HEK293T (cell line): ENCODE measurements at regions not wholly inside any gene's neighbourhood (a gene's known extent, or its start where the extent isn't known, plus 50 kb on each side); places are given as distances from the start of the nearest gene placed in this dataset.

Source experiments
- CTCF ChIA-PET: fragments of 350-600 bp; formaldehyde crosslinking; extraction: SDS; loops from one replicate; lab custom pipeline; 2021; ENCODE audit warnings: antibody characterized with exemption, inconsistent platforms; lab: Yijun Ruan, JAX
- POLR2A ChIA-PET: fragments of 350-600 bp; formaldehyde crosslinking; extraction: SDS; loops from one replicate; lab custom pipeline; 2020; ENCODE audit warnings: antibody characterized with exemption, inconsistent platforms; lab: Yijun Ruan, JAX
- DNase-seq: peaks from one replicate; pipeline ENCODE4 v3.0.0; 2012; ENCODE audit warnings: mixed read lengths; ENCODE audit errors: extremely low spot score
- ARNT ChIP-seq: fragments of 450-650 bp; IDR thresholded peaks from 2 replicates; pipeline ENCODE4 v1.6.1; 2017; ENCODE audit warnings: mild to moderate bottlenecking
- BHLHE40 ChIP-seq: fragments of 450-650 bp; IDR thresholded peaks from 2 replicates; pipeline ENCODE4 v1.6.1; 2016; ENCODE audit warnings: mild to moderate bottlenecking, moderate library complexity, borderline replicate concordance
- CTBP1 ChIP-seq: fragments of 450-650 bp; IDR thresholded peaks from 2 replicates; pipeline ENCODE4 v1.6.1; 2016; ENCODE audit warnings: borderline replicate concordance
- ELF4 ChIP-seq: fragments of 450-650 bp; IDR thresholded peaks from 2 replicates; pipeline ENCODE4 v1.6.1; 2017; ENCODE audit warnings: antibody characterized with exemption
- FOXA1 ChIP-seq: fragments of 450-650 bp; IDR thresholded peaks from 2 replicates; pipeline ENCODE4 v1.6.1; 2016; ENCODE audit warnings: mild to moderate bottlenecking
- FOXK2 ChIP-seq: fragments of 450-650 bp; IDR thresholded peaks from 2 replicates; pipeline ENCODE4 v1.6.1; 2016; ENCODE audit warnings: mild to moderate bottlenecking
- FOXM1 ChIP-seq: fragments of 450-650 bp; IDR thresholded peaks from 2 replicates; pipeline ENCODE4 v1.6.1; 2017; ENCODE audit warnings: mild to moderate bottlenecking, borderline replicate concordance
- HDGF ChIP-seq: fragments of 450-650 bp; IDR thresholded peaks from 2 replicates; pipeline ENCODE4 v1.6.1; 2017; ENCODE audit warnings: antibody characterized with exemption, borderline replicate concordance
- L3MBTL2 ChIP-seq: fragments of 450-650 bp; conservative IDR thresholded peaks from 2 replicates; pipeline ENCODE4 v1.6.1; 2016; ENCODE audit warnings: mild to moderate bottlenecking
- LEF1 ChIP-seq: fragments of 450-650 bp; IDR thresholded peaks from 2 replicates; pipeline ENCODE4 v1.6.1; 2017; ENCODE audit warnings: mild to moderate bottlenecking, borderline replicate concordance
- NFRKB ChIP-seq: fragments of 450-650 bp; IDR thresholded peaks from 2 replicates; pipeline ENCODE4 v1.6.1; 2016; ENCODE audit warnings: mild to moderate bottlenecking, moderate library complexity
- PKNOX1 ChIP-seq: fragments of 450-650 bp; IDR thresholded peaks from 2 replicates; pipeline ENCODE4 v1.6.1; 2016
- SP1 ChIP-seq: fragments of 450-650 bp; IDR thresholded peaks from 2 replicates; pipeline ENCODE4 v1.6.1; 2017
- SUZ12 ChIP-seq: fragments of 450-650 bp; IDR thresholded peaks from 2 replicates; pipeline ENCODE4 v1.6.1; 2016; ENCODE audit warnings: mild to moderate bottlenecking
- TARDBP ChIP-seq: fragments of 450-650 bp; IDR thresholded peaks from 2 replicates; pipeline ENCODE4 v1.6.1; 2016
- ZNF384 ChIP-seq: fragments of 450-650 bp; IDR thresholded peaks from 2 replicates; pipeline ENCODE4 v1.6.1; 2016

- ChIA-PET CTCF (no interaction called here), POLR2A (no interaction called here)
- no peak for DNase-seq
- no peak for TF ChIP-seq PKNOX1
- no peak for TF ChIP-seq FOXA1
- no peak for TF ChIP-seq BHLHE40
- TF ChIP-seq TARDBP: no peak
- TF ChIP-seq HDGF: no peak
These were observed 578.8 kb upstream of the AUTS2 start for GRCh38 chr7:69019437-69019836.

DNA sequence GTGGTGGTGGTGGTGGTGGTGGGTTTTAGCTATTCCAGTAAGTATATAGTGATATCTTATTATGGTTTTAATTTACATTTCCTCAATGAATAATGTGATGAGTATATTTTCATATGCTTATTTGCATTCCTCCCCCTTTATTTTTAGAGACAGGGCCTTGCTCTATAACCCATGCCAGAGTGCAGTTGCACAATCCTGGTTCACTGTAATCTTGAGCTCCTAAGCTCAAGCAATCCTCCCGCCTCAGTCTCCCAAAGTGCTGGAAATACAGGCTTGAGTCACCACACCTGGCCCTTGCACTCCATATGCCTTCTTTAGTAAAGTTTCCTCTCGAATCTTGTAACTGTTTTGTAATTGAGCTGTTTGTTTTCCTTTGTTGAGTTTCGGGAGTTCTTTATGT is 577.7 kb upstream of the AUTS2 start:
- no peak for DNase-seq
- POLR2A ChIA-PET: no interaction called here
- TF ChIP-seq ARNT: no peak
- TF ChIP-seq HDGF: no peak
- TF ChIP-seq TARDBP: no peak
- TF ChIP-seq CTBP1: no peak
- TF ChIP-seq PKNOX1: no peak
- TF ChIP-seq SUZ12: no peak
- no peak for TF ChIP-seq SP1
- CTCF ChIA-PET: no interaction called here

DNA sequence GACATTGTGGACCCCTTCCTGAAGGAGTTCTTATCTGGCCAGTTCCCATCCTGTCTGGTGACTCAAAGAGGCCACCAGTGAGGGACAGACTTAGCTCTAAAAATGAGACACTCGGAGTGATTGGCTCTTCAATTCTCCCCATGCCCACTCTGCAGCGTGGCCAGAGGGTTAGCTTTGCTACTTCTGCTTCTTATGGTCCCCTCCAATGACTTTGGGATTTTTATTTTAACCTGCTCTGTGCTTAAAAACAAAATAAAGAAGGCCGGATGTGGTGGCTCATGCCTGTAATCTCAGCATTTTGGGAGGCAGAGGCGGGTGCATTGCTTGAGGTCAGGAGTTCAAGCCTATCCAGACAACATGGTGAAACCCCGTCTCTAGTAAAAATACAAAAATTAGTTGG is 573.0 kb upstream of the AUTS2 start:
- TF ChIP-seq L3MBTL2 (no peak), FOXK2 (no peak), CTBP1 (no peak), SUZ12 (no peak), FOXM1 (no peak), ARNT (no peak), SP1 (no peak), NFRKB (no peak), ZNF384 (no peak), ELF4 (no peak), HDGF (no peak), BHLHE40 (no peak), FOXA1 (no peak), TARDBP (no peak), PKNOX1 (no peak), LEF1 (no peak)
- DNase-seq: no peak
- ChIA-PET POLR2A (no interaction called here), CTCF (no interaction called here)

GRCh38 chr7:69032848-69033247 is 565.4 kb upstream of the AUTS2 start:
- no peak for TF ChIP-seq TARDBP
- no peak for TF ChIP-seq FOXK2
- no peak for TF ChIP-seq L3MBTL2
- TF ChIP-seq ARNT: no peak
- TF ChIP-seq HDGF: no peak
- no peak for TF ChIP-seq NFRKB
- no peak for TF ChIP-seq FOXM1
- no peak for TF ChIP-seq FOXA1
- TF ChIP-seq PKNOX1: no peak
- TF ChIP-seq ZNF384: no peak
- TF ChIP-seq BHLHE40: no peak
- TF ChIP-seq SUZ12: no peak
- TF ChIP-seq LEF1: no peak
- TF ChIP-seq ELF4: no peak
- TF ChIP-seq SP1: no peak
- TF ChIP-seq CTBP1: no peak
- DNase-seq: no peak
- CTCF ChIA-PET: no interaction called here
- POLR2A ChIA-PET: no interaction called here

GRCh38 chr7:69035826-69036225 is 562.4 kb upstream of the AUTS2 start:
- DNase-seq: no peak
- POLR2A ChIA-PET: no interaction called here
- TF ChIP-seq ELF4 (no peak), SP1 (no peak), HDGF (no peak), FOXM1 (no peak), ARNT (no peak), FOXK2 (no peak), BHLHE40 (no peak), NFRKB (no peak), CTBP1 (no peak), TARDBP (no peak), SUZ12 (no peak), ZNF384 (no peak), PKNOX1 (no peak), L3MBTL2 (no peak), LEF1 (no peak), FOXA1 (no peak)
- CTCF ChIA-PET: no interaction called here

DNA sequence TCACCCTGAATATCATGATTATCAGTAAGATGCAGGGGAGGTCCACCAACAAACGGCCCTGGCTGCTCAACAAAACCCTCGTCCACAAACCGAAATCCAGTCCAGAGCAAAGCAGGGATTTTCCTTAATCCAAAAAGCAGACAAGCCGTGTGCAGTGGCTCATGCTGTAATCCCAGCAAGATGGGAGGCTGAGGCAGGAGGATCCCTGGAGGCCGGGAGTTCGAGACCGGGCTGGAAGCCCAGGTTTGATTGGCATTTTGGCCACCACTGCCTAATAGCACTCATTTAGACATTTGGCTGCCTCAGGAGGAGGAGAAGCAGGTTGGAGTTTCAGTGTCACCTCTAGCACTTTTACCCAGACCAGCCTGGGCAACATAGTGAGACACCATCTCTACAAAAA is 562.0 kb upstream of the AUTS2 start:
- ChIA-PET POLR2A (no interaction called here), CTCF (no interaction called here)
- DNase-seq: no peak
- no peak for TF ChIP-seq FOXM1
- no peak for TF ChIP-seq BHLHE40
- TF ChIP-seq ARNT: no peak
